ENCODE measurements at regions not wholly inside any gene's neighbourhood (a gene's known extent, or its start where the extent isn't known, plus 50 kb on each side); places are given as distances from the start of the nearest gene placed in this dataset.

- TF ChIP-seq CTCF (conservative IDR thresholded peaks at IDR 0.05; ENCODE audit: low read depth, low read length), result no peak
- TF ChIP-seq EZH2phosphoT487 (IDR thresholded peaks at IDR 0.05; ENCODE audit: borderline replicate concordance, low read length), result no peak
These were observed 2180.0 kb upstream of the PIK3C3 start for GRCh38 chr18:39774957-39775598.
